ENCODE measurements at regions not wholly inside any gene's neighbourhood (a gene's known extent, or its start where the extent isn't known, plus 50 kb on each side); places are given as distances from the start of the nearest gene placed in this dataset.

- TF ChIP-seq CTCF (IDR thresholded peaks at IDR 0.05) (peak in 1 of 4 experiments; percentile 13), POLR2AphosphoS5 (IDR thresholded peaks at IDR 0.05) (no peak), POLR2A (IDR thresholded peaks at IDR 0.05) (no peak)
These were observed 1643.5 kb downstream of the TP53TG3F start for GRCh38 chr16:35102780-35103403.

Data from prostate gland (tissue), 2 donors.